H1 (cell line): ENCODE measurements at regions not wholly inside any gene's neighbourhood (a gene's known extent, or its start where the extent isn't known, plus 50 kb on each side); places are given as distances from the start of the nearest gene placed in this dataset.

Source experiments
- CTCF ChIA-PET: fragments of 300-600 bp; sonication (Branson Sonifier 250); formaldehyde crosslinking; loops from one replicate; lab custom pipeline; 2021; ENCODE audit not compliant: partially characterized antibody; lab: Charles Lee
- POLR2A ChIA-PET: fragments of 300-600 bp; sonication (Branson Sonifier 250); formaldehyde crosslinking; loops from one replicate; lab custom pipeline; 2021; ENCODE audit warnings: inconsistent platforms; ENCODE audit not compliant: partially characterized antibody; lab: Charles Lee
- DNase-seq, 2 experiments: peaks; one replicate each; pipeline versions ENCODE4 v3.0.0 to v3.0.0-alpha.2; 2010 to 2022; ENCODE audit warnings: low spot score in 2 of 2, low read depth in 1 of 2, mixed read lengths in 1 of 2
- FAIRE-seq: peaks from 2 replicates; lab custom pipeline; 2011; peaks lifted over from hg19 to GRCh38; lab: Jason Lieb, UNC
- H2AFZ ChIP-seq: 2 replicates; pipeline ENCODE4 v1.8.1; 2012; ENCODE audit warnings: low read length, inconsistent platforms
- H2AK5ac ChIP-seq: 2 replicates; pipeline ENCODE4 v1.6.1; 2013; ENCODE audit warnings: low read depth, low read length
- H2BK120ac ChIP-seq: replicated peaks from 2 replicates; pipeline ENCODE3; 2013; ENCODE audit warnings: low read depth, low read length, inconsistent platforms
- H2BK12ac ChIP-seq: 2 replicates; pipeline ENCODE4 v1.6.1; 2013; ENCODE audit warnings: low read depth, low read length
- H2BK15ac ChIP-seq: 2 replicates; pipeline ENCODE4 v1.6.1; 2013; ENCODE audit warnings: low read length
- H2BK20ac ChIP-seq: 2 replicates; pipeline ENCODE4 v1.6.1; 2013; ENCODE audit warnings: low read length
- H2BK5ac ChIP-seq: 2 replicates; pipeline ENCODE4 v1.6.1; 2013; ENCODE audit warnings: low read depth, low read length
- H3K14ac ChIP-seq: 2 replicates; pipeline ENCODE4 v1.6.1; 2013; ENCODE audit warnings: inconsistent platforms; ENCODE audit not compliant: insufficient read length
- H3K18ac ChIP-seq: 2 replicates; pipeline ENCODE4 v1.6.1; 2013; ENCODE audit warnings: low read length; ENCODE audit errors: extremely low read depth
- H3K23ac ChIP-seq: 2 replicates; pipeline ENCODE4 v1.6.1; 2013; ENCODE audit warnings: inconsistent platforms; ENCODE audit not compliant: insufficient read length
- H3K23me2 ChIP-seq: 2 replicates; pipeline ENCODE4 v1.6.1; 2013; ENCODE audit warnings: low read depth, low read length
- H3K27ac ChIP-seq: 2 replicates; pipeline ENCODE4 v1.6.1; 2011; ENCODE audit warnings: low read depth, low read length, inconsistent platforms
- H3K27me3 ChIP-seq, 4 experiments: replicated peaks in 1 of 4; 1 replicate in 1 of 4; 2 replicates in 3 of 4; pipeline versions ENCODE4 v1.6.1 to v1.8.1; 2011 to 2013; ENCODE audit warnings: low read length in 3 of 4, mild to moderate bottlenecking in 3 of 4, inconsistent platforms in 2 of 4, mixed read lengths in 2 of 4, moderate library complexity in 1 of 4; ENCODE audit not compliant: control insufficient read depth in 3 of 4, insufficient read depth in 3 of 4; ENCODE audit errors: extremely low read depth in 1 of 4
- H3K36me3 ChIP-seq, 4 experiments: 2 replicates each; pipeline versions ENCODE4 v1.6.1 to v1.8.1; 2011 to 2013; ENCODE audit warnings: mild to moderate bottlenecking in 4 of 4, low read length in 3 of 4, moderate library complexity in 2 of 4, control low read depth in 1 of 4, inconsistent platforms in 1 of 4; ENCODE audit not compliant: insufficient read depth in 4 of 4, control insufficient read depth in 2 of 4
- H3K4ac ChIP-seq: replicated peaks from 2 replicates; pipeline ENCODE3; 2013; ENCODE audit warnings: low read length, low read depth, mixed read lengths, inconsistent platforms; ENCODE audit not compliant: insufficient read length
- H3K4me1 ChIP-seq, 4 experiments: replicated peaks in 1 of 4; 1 replicate in 1 of 4; 2 replicates in 3 of 4; pipeline versions ENCODE4 v1.6.1 to v1.8.1; 2011 to 2013; ENCODE audit warnings: low read length in 3 of 4, inconsistent platforms in 2 of 4, mixed read lengths in 1 of 4; ENCODE audit not compliant: insufficient read depth in 4 of 4, control insufficient read depth in 3 of 4
- H3K4me2 ChIP-seq, 2 experiments: 2 replicates each; pipeline versions ENCODE4 v1.6.1 to v1.8.1; 2011 to 2013; ENCODE audit warnings: low read depth in 2 of 2, low read length in 2 of 2, control low read depth in 1 of 2, inconsistent platforms in 1 of 2, mild to moderate bottlenecking in 1 of 2; ENCODE audit not compliant: insufficient read depth in 1 of 2
- H3K4me3 ChIP-seq, 4 experiments: fragments of 200-600, 300-600 bp in 1 of 4; sonication (generic), shearing (Covaris generic), sonication (Bioruptor Twin) in 1 of 4; 2 replicates each; pipeline versions ENCODE4 v1.5.1 to v1.8.1; 2011 to 2016; ENCODE audit warnings: low read length in 4 of 4, low read depth in 3 of 4, control low read depth in 2 of 4, inconsistent platforms in 2 of 4, mild to moderate bottlenecking in 2 of 4, mixed read lengths in 1 of 4, moderate library complexity in 1 of 4; ENCODE audit not compliant: insufficient read depth in 2 of 4; ENCODE audit errors: extremely low read depth in 1 of 4
- H3K56ac ChIP-seq: replicated peaks from 2 replicates; pipeline ENCODE3; 2013; ENCODE audit warnings: low read depth, mild to moderate bottlenecking, mixed read lengths, low read length, inconsistent platforms; ENCODE audit not compliant: insufficient read length
- H3K79me1 ChIP-seq: 2 replicates; pipeline ENCODE4 v1.6.1; 2013; ENCODE audit warnings: low read depth, low read length, control low read depth
- H3K79me2 ChIP-seq, 2 experiments: 2 replicates each; pipeline versions ENCODE4 v1.6.1 to v1.8.1; 2012 to 2013; ENCODE audit warnings: low read length in 2 of 2, mild to moderate bottlenecking in 2 of 2, inconsistent platforms in 1 of 2; ENCODE audit not compliant: insufficient read depth in 2 of 2, control insufficient read depth in 1 of 2
- H3K9ac ChIP-seq, 4 experiments: replicated peaks in 1 of 4; 1 replicate in 1 of 4; 2 replicates in 3 of 4; pipeline versions ENCODE4 v1.6.1 to v1.8.1; 2011 to 2013; ENCODE audit warnings: low read depth in 3 of 4, low read length in 3 of 4, control low read depth in 2 of 4, mild to moderate bottlenecking in 2 of 4, moderate library complexity in 2 of 4, inconsistent platforms in 1 of 4; ENCODE audit errors: extremely low read depth in 1 of 4
- H3K9me3 ChIP-seq, 2 experiments: 2 replicates each; pipeline versions ENCODE4 v1.6.1 to v1.8.1; 2012 to 2013; ENCODE audit warnings: mild to moderate bottlenecking in 2 of 2, moderate library complexity in 2 of 2, control low read depth in 1 of 2, inconsistent platforms in 1 of 2, low read depth in 1 of 2, low read length in 1 of 2, mixed read lengths in 1 of 2; ENCODE audit not compliant: insufficient read depth in 2 of 2
- H4K20me1 ChIP-seq, 2 experiments: replicated peaks in 1 of 2; 2 replicates each; pipeline versions ENCODE3 to v1.8.1; 2011 to 2013; ENCODE audit warnings: inconsistent platforms in 2 of 2, low read length in 2 of 2, mild to moderate bottlenecking in 1 of 2; ENCODE audit not compliant: insufficient read depth in 2 of 2, control insufficient read depth in 1 of 2
- H4K5ac ChIP-seq: 2 replicates; pipeline ENCODE4 v1.6.1; 2013; ENCODE audit warnings: low read length, low read depth, mixed read lengths, inconsistent platforms; ENCODE audit not compliant: insufficient read length
- H4K8ac ChIP-seq: 2 replicates; pipeline ENCODE4 v1.8.0; 2013; ENCODE audit warnings: mild to moderate bottlenecking, moderate library complexity, low read length, inconsistent platforms; ENCODE audit not compliant: insufficient read depth; ENCODE audit errors: extremely low read depth
- H4K91ac ChIP-seq: replicated peaks from 2 replicates; pipeline ENCODE3; 2013; ENCODE audit warnings: low read length, mixed read lengths, inconsistent platforms; ENCODE audit not compliant: insufficient read length
- ASH2L ChIP-seq: fragments of 200-600, 300-600 bp; sonication (generic); IDR thresholded peaks from one replicate; pipeline ENCODE4 v1.7.1; 2017; ENCODE audit warnings: low read length
- CHD2 ChIP-seq: IDR thresholded peaks from 2 replicates; pipeline ENCODE4 v1.6.1; 2012; ENCODE audit warnings: low read length, improper control_type of control experiment
- CREB1 ChIP-seq: IDR thresholded peaks from 2 replicates; pipeline ENCODE4 v1.6.1; 2012; ENCODE audit warnings: inconsistent platforms
- EGR1 ChIP-seq: IDR thresholded peaks from 2 replicates; pipeline ENCODE4 v1.6.1; 2011; ENCODE audit warnings: low read depth, low read length, borderline replicate concordance
- EZH2 ChIP-seq: fragments of 200-600 bp; sonication (generic); IDR thresholded peaks from 2 replicates; pipeline ENCODE4 v1.7.1; 2012; ENCODE audit warnings: low read depth, mild to moderate bottlenecking, moderate library complexity, low read length, inconsistent platforms; ENCODE audit not compliant: severe bottlenecking
- KDM1A ChIP-seq: fragments of 200-600, 300-600 bp; sonication (generic); IDR thresholded peaks from 2 replicates; pipeline ENCODE4 v1.7.1; 2016; ENCODE audit warnings: mild to moderate bottlenecking, low read length, borderline replicate concordance
- SP2 ChIP-seq: IDR thresholded peaks from 2 replicates; pipeline ENCODE4 v1.6.1; 2012; ENCODE audit warnings: mild to moderate bottlenecking, low read length, inconsistent platforms
- SRF ChIP-seq: IDR thresholded peaks from 2 replicates; pipeline ENCODE4 v1.6.1; 2011; ENCODE audit warnings: mild to moderate bottlenecking, low read depth, low read length, moderate library complexity
- WGBS, 2 experiments: shearing (Covaris generic) in 1 of 2; methylation state at CpG; one replicate each; pipeline versions ENCODE4 v1.1.6 to v1.1.7; 2013 to 2015; ENCODE audit warnings: low lambda C conversion rate in 2 of 2, mixed read lengths in 2 of 2, inconsistent platforms in 1 of 2, low coverage in 1 of 2, missing lambda C conversion rate in 1 of 2; ENCODE audit not compliant: insufficient replicate concordance in 2 of 2, insufficient coverage in 1 of 2, insufficient read length in 1 of 2; ENCODE audit errors: extremely low coverage in 1 of 2, missing lambda C conversion rate in 1 of 2; 5-methylcytosine and 5-hydroxymethylcytosine counted together

GRCh38 chr2:205904873-205905272 is 181.1 kb downstream of the INO80D start:
- 69% methylated on average over 2 of the region's 2 CpGs; no CpG with 5 or more reads in 1 of the 2 experiments for WGBS, 2 experiments
- no peaks in the 10 kb centered on the region for H3K36me3 ChIP-seq

More at GRCh38 chr2:205904873-205905272, 181.1 kb downstream of the INO80D start:
- ChIA-PET CTCF (interaction anchor here (0.9 to 8.2 kb wide), 20 partner anchors 13 to 1586 kb away, joined by 3 to 83 read pairs (median 5); no protein-coding TSS in a partner anchor), POLR2A (no interaction called here)
- Histone ChIP-seq H3K9me3 (no peaks in the 10 kb centered on the region), H2BK5ac (no peak overlapping the region), H3K18ac (no peak overlapping the region), H3K4me1 (no peaks in the 10 kb centered on the region), H3K23ac (no peak overlapping the region), H3K4me3 (no peak overlapping the region), H2AK5ac (no peak overlapping the region), H2BK12ac (no peak overlapping the region), H3K56ac (no peak overlapping the region), H2BK20ac (no peak overlapping the region), H3K27ac (no peak overlapping the region), H4K5ac (no peak overlapping the region), H3K79me1 (no peaks in the 10 kb centered on the region), H4K91ac (no peak overlapping the region), H2BK120ac (no peak overlapping the region), H4K20me1 (no peaks in the 10 kb centered on the region), H3K4ac (no peak overlapping the region), H3K79me2 (no peaks in the 10 kb centered on the region), H4K8ac (no peak overlapping the region), H3K9ac (no peak overlapping the region), H3K27me3 (no peaks in the 10 kb centered on the region), H3K23me2 (no peaks in the 10 kb centered on the region), H2BK15ac (no peak overlapping the region), H3K14ac (no peak overlapping the region), H2AFZ (no peak overlapping the region), H3K4me2 (no peak overlapping the region)
- DNase-seq (no peak), FAIRE-seq (no peak)
- TF ChIP-seq SP2 (no peak), EZH2 (no peak), KDM1A (no peak), CREB1 (no peak), EGR1 (no peak), CHD2 (no peak), ASH2L (no peak), SRF (no peak)
